Panc1 (cell line): ENCODE measurements at regions not wholly inside any gene's neighbourhood (a gene's known extent, or its start where the extent isn't known, plus 50 kb on each side); places are given as distances from the start of the nearest gene placed in this dataset.

Source experiments
- POLR2AphosphoS5 ChIP-seq: IDR thresholded peaks from 2 replicates; pipeline ENCODE4 v1.6.1; 2012; ENCODE audit warnings: mild to moderate bottlenecking, low read depth, low read length, moderate library complexity
- SIN3A ChIP-seq: IDR thresholded peaks from 2 replicates; pipeline ENCODE4 v1.6.1; 2012; ENCODE audit warnings: low read depth, mild to moderate bottlenecking, low read length, moderate library complexity, borderline replicate concordance; ENCODE audit not compliant: insufficient read depth
- TCF7L2 ChIP-seq: IDR thresholded peaks from 2 replicates; pipeline ENCODE4 v1.6.1; 2011; ENCODE audit warnings: mild to moderate bottlenecking, low read depth, low read length, inconsistent platforms
- TF ChIP-seq, protein P1 (sequence below): fragments of 450-650 bp; IDR thresholded peaks from 2 replicates; pipeline ENCODE4 v1.5.1; 2017; ENCODE audit warnings: mild to moderate bottlenecking
- TF ChIP-seq, protein P2 (sequence below), 2 experiments: IDR thresholded peaks; 2 replicates each; pipeline ENCODE4 v1.6.1; 2011 to 2012; ENCODE audit warnings: low read depth in 2 of 2, control low read depth in 1 of 2, low read length in 1 of 2, mild to moderate bottlenecking in 1 of 2, moderate library complexity in 1 of 2; ENCODE audit not compliant: insufficient read depth in 1 of 2

DNA sequence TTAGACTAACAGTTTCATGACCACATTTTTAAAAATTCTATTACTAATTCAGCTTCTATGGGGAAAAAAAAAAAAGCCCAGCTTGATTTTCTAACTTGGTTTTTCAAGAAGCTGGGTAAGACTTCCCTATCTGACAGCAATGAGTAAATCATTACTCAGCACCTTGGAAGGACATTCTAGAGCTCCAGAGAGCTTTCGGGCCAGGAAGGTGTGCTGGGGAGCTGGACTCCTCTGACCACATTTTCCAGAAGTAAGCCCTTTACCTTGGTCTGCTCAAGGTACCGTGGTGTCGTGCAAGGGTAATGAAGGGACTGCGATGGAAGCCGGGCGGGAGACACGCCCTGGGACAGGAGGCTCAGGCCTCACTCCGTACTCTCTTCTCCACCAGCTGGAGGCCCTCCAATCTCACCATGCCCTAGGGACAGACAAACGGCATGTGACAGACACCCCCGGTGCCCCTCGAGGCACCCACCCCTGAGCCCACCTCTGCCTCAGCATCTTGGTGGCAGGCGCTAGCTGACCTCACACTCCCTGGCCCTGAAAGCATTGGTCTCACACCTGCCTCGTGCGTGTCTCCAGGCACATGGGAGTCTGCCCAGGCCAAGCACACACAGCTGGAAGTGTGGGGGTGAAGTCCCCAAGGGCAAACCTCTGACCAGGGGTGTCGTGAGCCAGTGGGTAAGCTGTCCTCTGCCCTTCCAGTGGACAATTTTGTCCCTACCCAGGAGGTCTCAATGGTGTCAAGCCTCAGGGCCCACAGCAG is 152.1 kb downstream of the OAT start:
- TF ChIP-seq, protein P1, sequence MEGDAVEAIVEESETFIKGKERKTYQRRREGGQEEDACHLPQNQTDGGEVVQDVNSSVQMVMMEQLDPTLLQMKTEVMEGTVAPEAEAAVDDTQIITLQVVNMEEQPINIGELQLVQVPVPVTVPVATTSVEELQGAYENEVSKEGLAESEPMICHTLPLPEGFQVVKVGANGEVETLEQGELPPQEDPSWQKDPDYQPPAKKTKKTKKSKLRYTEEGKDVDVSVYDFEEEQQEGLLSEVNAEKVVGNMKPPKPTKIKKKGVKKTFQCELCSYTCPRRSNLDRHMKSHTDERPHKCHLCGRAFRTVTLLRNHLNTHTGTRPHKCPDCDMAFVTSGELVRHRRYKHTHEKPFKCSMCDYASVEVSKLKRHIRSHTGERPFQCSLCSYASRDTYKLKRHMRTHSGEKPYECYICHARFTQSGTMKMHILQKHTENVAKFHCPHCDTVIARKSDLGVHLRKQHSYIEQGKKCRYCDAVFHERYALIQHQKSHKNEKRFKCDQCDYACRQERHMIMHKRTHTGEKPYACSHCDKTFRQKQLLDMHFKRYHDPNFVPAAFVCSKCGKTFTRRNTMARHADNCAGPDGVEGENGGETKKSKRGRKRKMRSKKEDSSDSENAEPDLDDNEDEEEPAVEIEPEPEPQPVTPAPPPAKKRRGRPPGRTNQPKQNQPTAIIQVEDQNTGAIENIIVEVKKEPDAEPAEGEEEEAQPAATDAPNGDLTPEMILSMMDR, result no peak
- no peak for TF ChIP-seq POLR2AphosphoS5
- TF ChIP-seq, protein P2, sequence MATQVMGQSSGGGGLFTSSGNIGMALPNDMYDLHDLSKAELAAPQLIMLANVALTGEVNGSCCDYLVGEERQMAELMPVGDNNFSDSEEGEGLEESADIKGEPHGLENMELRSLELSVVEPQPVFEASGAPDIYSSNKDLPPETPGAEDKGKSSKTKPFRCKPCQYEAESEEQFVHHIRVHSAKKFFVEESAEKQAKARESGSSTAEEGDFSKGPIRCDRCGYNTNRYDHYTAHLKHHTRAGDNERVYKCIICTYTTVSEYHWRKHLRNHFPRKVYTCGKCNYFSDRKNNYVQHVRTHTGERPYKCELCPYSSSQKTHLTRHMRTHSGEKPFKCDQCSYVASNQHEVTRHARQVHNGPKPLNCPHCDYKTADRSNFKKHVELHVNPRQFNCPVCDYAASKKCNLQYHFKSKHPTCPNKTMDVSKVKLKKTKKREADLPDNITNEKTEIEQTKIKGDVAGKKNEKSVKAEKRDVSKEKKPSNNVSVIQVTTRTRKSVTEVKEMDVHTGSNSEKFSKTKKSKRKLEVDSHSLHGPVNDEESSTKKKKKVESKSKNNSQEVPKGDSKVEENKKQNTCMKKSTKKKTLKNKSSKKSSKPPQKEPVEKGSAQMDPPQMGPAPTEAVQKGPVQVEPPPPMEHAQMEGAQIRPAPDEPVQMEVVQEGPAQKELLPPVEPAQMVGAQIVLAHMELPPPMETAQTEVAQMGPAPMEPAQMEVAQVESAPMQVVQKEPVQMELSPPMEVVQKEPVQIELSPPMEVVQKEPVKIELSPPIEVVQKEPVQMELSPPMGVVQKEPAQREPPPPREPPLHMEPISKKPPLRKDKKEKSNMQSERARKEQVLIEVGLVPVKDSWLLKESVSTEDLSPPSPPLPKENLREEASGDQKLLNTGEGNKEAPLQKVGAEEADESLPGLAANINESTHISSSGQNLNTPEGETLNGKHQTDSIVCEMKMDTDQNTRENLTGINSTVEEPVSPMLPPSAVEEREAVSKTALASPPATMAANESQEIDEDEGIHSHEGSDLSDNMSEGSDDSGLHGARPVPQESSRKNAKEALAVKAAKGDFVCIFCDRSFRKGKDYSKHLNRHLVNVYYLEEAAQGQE (IDR thresholded peaks at IDR 0.05; ENCODE audit: insufficient read depth in 1 of 2, low read depth in 2 of 2, low read length in 1 of 2), result no peak
- no peak for TF ChIP-seq TCF7L2
- TF ChIP-seq SIN3A, result no peak
